ENCODE measurements at regions not wholly inside any gene's neighbourhood (a gene's known extent, or its start where the extent isn't known, plus 50 kb on each side); places are given as distances from the start of the nearest gene placed in this dataset.
"Not testable (repeated sequence)": the region's sequence is repeated elsewhere in the genome, so short reads cannot be mapped to it uniquely, and the experiment has no call there.

GRCh38 chr2:239666855-239667376, 266.1 kb upstream of the HDAC4 start:
- DNase-seq, result no peak

GRCh38 chr2:239666053-239666854, 265.4 kb upstream of the HDAC4 start:
- no peak for DNase-seq

GRCh38 chr2:239664216-239664810, 263.5 kb upstream of the HDAC4 start:
- no peak for DNase-seq

- DNase-seq, result no peak
These were observed 262.6 kb upstream of the HDAC4 start for GRCh38 chr2:239663364-239663924.

GRCh38 chr2:239662413-239663120, 261.7 kb upstream of the HDAC4 start:
- no peak for DNase-seq

GRCh38 chr2:239661334-239662312, 260.8 kb upstream of the HDAC4 start:
- DNase-seq, result no peak

GRCh38 chr2:239660390-239661230, 259.8 kb upstream of the HDAC4 start:
- DNase-seq, result no peak

- no peak for DNase-seq
These were observed 257.2 kb upstream of the HDAC4 start for GRCh38 chr2:239657992-239658391.

- no peak for DNase-seq
These were observed 256.4 kb upstream of the HDAC4 start for GRCh38 chr2:239657236-239657635.

GRCh38 chr2:239654266-239654665, 253.4 kb upstream of the HDAC4 start:
- no peak for DNase-seq

GRCh38 chr2:239651859-239652258, 251.0 kb upstream of the HDAC4 start:
- no peak for DNase-seq

GRCh38 chr2:239650674-239651073, 249.9 kb upstream of the HDAC4 start:
- DNase-seq, result no peak

- no peak for DNase-seq
These were observed 248.5 kb upstream of the HDAC4 start for GRCh38 chr2:239649309-239649708.

GRCh38 chr2:239648607-239649006, 247.8 kb upstream of the HDAC4 start:
- no peak for DNase-seq

GRCh38 chr2:239647052-239647819, 246.4 kb upstream of the HDAC4 start:
- no peak for DNase-seq

- no peak for DNase-seq
These were observed 245.4 kb upstream of the HDAC4 start for GRCh38 chr2:239646184-239646583.

- DNase-seq, result not testable (repeated sequence)
These were observed 243.8 kb upstream of the HDAC4 start for GRCh38 chr2:239644594-239644993.

GRCh38 chr2:239644011-239644410, 243.2 kb upstream of the HDAC4 start:
- DNase-seq, result no peak

GRCh38 chr2:239642406-239643004, 241.7 kb upstream of the HDAC4 start:
- no peak for DNase-seq

- DNase-seq, result not testable (repeated sequence)
These were observed 241.1 kb upstream of the HDAC4 start for GRCh38 chr2:239641904-239642303.

Measured in OCI-M1 (cell line).